Inflammatory macrophage (primary cell): ENCODE measurements at regions not wholly inside any gene's neighbourhood (a gene's known extent, or its start where the extent isn't known, plus 50 kb on each side); places are given as distances from the start of the nearest gene placed in this dataset.

ENCODE experiments used
- DNase-seq, 2 donors: peaks; one replicate each; pipeline ENCODE4 v3.0.0-alpha.2; 2020 to 2022

DNA sequence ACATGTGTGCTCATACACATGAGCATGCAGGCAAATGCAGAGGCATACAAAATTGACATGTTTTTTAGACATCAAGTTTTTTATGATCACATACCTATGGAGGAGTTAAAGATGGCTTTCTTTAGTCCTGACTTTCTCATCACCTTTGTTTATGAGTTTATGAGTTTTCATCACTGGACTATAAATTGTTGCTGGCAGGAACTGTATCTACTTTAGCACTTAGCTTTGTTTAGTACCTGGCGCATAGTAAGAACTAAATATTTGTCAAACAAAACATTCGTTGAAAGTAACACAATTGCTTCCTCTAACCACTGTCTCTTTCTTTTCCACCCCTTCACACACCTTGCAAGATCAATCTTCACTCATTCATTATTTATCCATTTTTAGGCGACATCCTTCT, 182.6 kb downstream of the SUCNR1 start:
- DNase-seq: no peak

DNA sequence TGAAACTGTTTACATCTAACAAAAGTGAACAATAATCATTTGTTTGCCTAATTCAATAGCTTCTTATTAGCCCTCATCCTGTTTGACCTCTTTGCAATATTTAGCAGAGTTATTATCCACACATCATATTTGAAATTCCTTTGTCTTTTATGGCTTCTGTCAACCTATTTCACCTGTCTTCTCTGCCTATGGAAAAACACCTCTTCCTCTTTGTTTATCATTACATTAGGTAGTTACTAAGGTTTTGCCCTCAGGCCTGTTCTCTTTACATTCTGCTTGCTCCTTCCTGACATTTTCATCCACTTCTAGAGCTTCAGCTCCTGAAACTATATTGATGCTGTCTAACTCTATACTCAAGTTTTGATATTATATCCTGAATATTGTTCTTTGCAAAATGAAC, 183.0 kb downstream of the SUCNR1 start:
- DNase-seq: no peak

DNA sequence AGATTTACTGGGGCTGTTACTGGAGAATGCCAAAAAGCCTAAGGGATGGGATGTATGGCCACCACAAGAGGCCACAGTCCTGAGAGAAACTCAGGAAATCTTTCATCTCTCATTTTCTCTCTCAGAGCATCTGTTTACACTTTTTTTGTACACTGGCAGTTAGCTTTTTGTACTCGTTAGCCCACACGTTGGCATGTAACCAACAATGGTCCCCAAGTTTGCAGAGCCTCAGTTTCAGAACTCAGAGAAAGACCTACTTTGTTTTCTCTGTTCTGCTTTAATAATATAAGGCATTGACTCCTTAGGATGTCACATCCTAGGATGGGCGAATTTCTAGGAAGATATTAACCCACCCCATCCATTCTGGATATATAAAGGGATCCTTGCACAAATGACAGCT, 183.5 kb downstream of the SUCNR1 start:
- DNase-seq: no peak

- no peak for DNase-seq
Measured at GRCh38 chr3:152058856-152059255, 185.4 kb downstream of the SUCNR1 start.

GRCh38 chr3:152060701-152061100, 187.3 kb downstream of the SUCNR1 start:
- DNase-seq: no peak

GRCh38 chr3:152061296-152061695, 187.9 kb downstream of the SUCNR1 start:
- no peak for DNase-seq

GRCh38 chr3:152069871-152070270, 196.4 kb downstream of the SUCNR1 start:
- no peak for DNase-seq

- DNase-seq: no peak
Measured at GRCh38 chr3:152071315-152071714, 197.4 kb upstream of the MBNL1 start.

DNA sequence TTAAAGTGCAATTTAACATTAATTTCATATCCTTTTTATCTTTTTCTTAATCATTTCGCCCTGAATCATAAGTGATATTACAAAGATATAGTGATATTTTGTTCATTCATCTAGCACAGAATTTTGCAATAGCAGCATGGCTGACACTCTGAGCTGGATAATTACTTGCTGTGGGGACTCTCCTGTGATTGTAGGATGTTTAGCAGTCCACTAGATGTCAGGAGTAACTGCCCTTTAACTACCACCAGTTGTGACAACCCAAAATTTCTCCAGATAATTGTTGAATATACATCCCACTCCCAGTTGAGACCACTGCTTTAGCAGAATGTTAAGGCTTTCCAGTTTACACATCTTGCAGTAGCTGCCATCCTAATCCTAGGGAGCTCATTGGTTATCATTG, 196.8 kb upstream of the MBNL1 start:
- peak; percentile 49 to 60 for DNase-seq

- no peak for DNase-seq
Measured at GRCh38 chr3:152073267-152073666, 195.5 kb upstream of the MBNL1 start.

- DNase-seq: no peak
Measured at GRCh38 chr3:152076148-152076547, 192.6 kb upstream of the MBNL1 start.

DNA sequence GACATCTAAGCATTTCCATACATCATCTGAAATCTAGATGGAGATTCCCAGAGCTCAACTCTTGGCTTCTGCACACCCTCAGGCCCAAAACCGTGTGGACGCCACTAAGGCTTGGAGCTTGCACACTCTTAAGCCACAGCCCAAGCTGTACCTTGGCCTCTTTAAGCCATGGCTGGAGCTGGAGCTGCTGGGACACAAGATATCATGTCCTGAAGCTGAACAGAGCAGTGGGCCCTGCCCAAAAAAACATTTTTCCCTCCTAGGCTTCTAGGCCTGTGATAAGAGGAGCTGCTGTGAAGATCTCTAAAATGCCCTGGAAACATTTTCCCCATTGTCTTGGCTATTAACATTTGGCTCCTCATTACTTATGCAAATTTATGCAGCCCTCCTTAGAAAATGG, 188.7 kb upstream of the MBNL1 start:
- DNase-seq: no peak

DNA sequence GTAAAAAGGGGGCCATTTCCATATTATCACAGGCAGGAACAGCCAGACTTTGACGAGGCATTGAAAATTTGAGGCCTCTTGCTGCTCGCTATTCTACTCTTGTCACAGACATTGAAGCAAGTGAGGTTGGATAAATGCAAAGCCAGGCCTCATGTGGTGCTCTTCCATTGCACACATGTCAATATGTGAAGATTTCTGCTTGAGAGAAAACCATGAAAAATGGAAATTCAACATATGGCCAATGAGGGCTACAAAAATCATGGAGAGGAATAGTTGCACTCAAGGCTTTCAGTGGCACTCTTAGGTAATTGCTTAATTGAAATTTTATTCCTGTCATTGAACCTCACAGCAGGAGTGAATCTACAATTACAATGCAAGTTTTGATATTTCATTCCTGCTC, 185.6 kb upstream of the MBNL1 start:
- no peak for DNase-seq

- DNase-seq: no peak
Measured at GRCh38 chr3:152084441-152085158, 184.1 kb upstream of the MBNL1 start.

DNA sequence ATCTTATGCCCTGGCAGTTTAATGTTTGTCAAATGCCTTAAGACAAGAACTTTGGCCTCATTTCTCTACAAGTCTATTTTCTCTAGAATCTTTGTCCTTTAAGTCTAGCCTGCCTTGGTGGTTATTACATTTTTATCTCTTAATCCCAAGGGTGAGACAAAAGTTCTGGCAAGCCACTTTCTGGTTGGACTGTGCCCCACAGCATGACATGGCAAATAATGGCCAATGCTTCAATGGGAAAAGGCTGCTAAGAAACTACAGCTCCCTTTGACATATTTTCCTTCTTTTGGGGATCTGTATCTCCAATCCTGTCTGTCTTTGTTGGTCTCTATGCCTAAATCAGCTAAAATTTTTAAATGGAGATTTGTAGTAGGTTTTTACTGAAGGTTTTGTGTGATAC, 181.6 kb upstream of the MBNL1 start:
- DNase-seq: no peak

GRCh38 chr3:152089528-152089927, 179.2 kb upstream of the MBNL1 start:
- DNase-seq: no peak

DNA sequence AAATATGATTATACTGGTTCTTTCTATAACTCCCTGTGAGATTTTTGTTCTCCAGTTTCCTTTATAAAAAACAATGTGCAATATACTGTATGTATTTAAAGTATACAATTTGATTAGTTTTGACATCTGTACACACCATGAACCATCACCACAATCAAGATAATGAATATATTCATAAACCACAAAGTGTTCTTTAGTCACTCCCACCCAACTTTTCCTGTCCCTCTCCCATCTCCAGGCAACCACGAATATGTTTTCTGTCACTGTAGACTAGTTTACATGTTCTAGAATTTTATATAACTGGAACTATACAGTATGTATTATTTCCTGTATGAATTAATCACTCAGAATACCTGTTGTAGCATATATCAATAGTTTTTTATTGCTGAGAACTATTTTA, 177.0 kb upstream of the MBNL1 start:
- no peak for DNase-seq

GRCh38 chr3:152093901-152094300, 174.8 kb upstream of the MBNL1 start:
- DNase-seq: no peak

DNA sequence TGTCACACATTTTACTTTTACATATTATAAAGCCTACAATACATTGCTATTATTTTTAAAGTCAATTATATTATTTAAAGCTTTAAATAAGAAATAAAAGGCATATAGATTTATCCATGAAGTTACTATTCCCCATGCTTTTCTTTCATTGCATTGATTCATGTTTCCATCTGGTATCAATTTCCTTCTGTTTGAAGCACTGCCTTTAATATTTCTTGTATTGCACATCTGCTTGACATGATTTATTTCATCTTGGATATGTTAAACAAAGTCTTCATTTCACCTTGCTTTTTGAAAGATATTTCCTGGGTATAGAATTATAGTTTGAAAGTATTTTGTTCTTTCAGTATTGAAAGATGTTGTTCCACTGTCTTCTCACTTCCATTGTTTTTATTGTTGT, 174.3 kb upstream of the MBNL1 start:
- DNase-seq: no peak

DNA sequence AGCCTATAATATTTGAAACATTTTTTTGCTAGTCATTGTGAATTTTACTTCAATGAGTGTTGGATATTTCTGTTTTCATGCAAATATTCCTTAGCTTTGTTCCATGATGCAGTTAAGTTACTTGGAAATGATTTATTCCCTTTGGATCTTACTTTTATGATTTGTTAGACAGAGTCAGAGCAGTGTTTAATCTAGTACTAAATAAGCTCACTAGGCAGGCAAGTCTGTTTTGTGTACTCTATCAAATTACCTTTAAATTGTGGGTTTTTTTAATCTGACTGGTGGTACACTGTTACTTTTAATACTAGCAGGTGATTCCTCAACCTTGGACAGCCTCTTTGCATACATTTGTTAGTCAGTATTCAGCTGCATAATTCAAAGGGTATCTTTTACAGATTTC, 173.3 kb upstream of the MBNL1 start:
- DNase-seq: no peak

DNA sequence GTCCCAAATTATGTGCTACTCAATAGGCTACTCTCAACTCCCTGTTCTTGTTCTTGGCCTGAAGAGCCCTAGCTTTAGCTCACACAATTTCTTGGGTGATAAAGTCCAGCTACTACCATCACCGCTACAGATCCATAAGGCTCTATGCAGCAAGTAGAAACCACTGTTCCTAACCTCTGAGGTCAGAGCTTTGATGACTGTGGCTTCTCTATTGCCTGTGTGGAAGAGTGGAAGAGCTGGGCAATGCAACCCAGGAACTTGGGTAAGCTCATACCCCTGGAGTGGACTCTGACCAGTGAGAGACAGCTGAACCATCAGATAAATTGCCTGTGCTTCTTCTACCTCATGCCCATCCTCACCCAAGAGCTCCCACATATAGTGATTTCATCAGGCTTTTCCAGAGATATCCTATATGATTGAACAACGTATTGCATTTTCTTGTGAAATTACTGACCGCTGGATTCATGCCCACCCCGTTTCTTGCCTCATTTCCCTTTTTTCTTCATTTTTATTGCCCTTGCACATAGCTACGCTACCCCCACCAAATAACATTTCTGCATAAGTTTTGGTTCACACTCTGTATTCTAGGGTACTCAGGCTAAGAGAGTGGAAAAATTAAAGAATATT, 172.3 kb upstream of the MBNL1 start:
- DNase-seq: peak; percentile 48 to 73

- no peak for DNase-seq
Measured at GRCh38 chr3:152097120-152097519, 171.6 kb upstream of the MBNL1 start.

- DNase-seq: no peak
Measured at GRCh38 chr3:152097770-152098169, 171.0 kb upstream of the MBNL1 start.

GRCh38 chr3:152100491-152101132, 168.1 kb upstream of the MBNL1 start:
- DNase-seq: peak in 1 of 2 donors; percentile 13
